H1 (cell line): ENCODE measurements at regions not wholly inside any gene's neighbourhood (a gene's known extent, or its start where the extent isn't known, plus 50 kb on each side); places are given as distances from the start of the nearest gene placed in this dataset.

Experiments used
- CTCF ChIA-PET: fragments of 300-600 bp; sonication (Branson Sonifier 250); formaldehyde crosslinking; loops from one replicate; lab custom pipeline; 2021; ENCODE audit not compliant: partially characterized antibody; lab: Charles Lee
- POLR2A ChIA-PET: fragments of 300-600 bp; sonication (Branson Sonifier 250); formaldehyde crosslinking; loops from one replicate; lab custom pipeline; 2021; ENCODE audit warnings: inconsistent platforms; ENCODE audit not compliant: partially characterized antibody; lab: Charles Lee
- DNase-seq, 2 experiments: peaks; one replicate each; pipeline versions ENCODE4 v3.0.0 to v3.0.0-alpha.2; 2010 to 2022; ENCODE audit warnings: low spot score in 2 of 2, low read depth in 1 of 2, mixed read lengths in 1 of 2
- FAIRE-seq: peaks from 2 replicates; lab custom pipeline; 2011; peaks lifted over from hg19 to GRCh38; lab: Jason Lieb, UNC
- H2AFZ ChIP-seq: 2 replicates; pipeline ENCODE4 v1.8.1; 2012; ENCODE audit warnings: low read length, inconsistent platforms
- H2AK5ac ChIP-seq: 2 replicates; pipeline ENCODE4 v1.6.1; 2013; ENCODE audit warnings: low read depth, low read length
- H2BK120ac ChIP-seq: replicated peaks from 2 replicates; pipeline ENCODE3; 2013; ENCODE audit warnings: low read depth, low read length, inconsistent platforms
- H2BK12ac ChIP-seq: 2 replicates; pipeline ENCODE4 v1.6.1; 2013; ENCODE audit warnings: low read depth, low read length
- H2BK15ac ChIP-seq: 2 replicates; pipeline ENCODE4 v1.6.1; 2013; ENCODE audit warnings: low read length
- H2BK20ac ChIP-seq: 2 replicates; pipeline ENCODE4 v1.6.1; 2013; ENCODE audit warnings: low read length
- H2BK5ac ChIP-seq: 2 replicates; pipeline ENCODE4 v1.6.1; 2013; ENCODE audit warnings: low read depth, low read length
- H3K14ac ChIP-seq: 2 replicates; pipeline ENCODE4 v1.6.1; 2013; ENCODE audit warnings: inconsistent platforms; ENCODE audit not compliant: insufficient read length
- H3K18ac ChIP-seq: 2 replicates; pipeline ENCODE4 v1.6.1; 2013; ENCODE audit warnings: low read length; ENCODE audit errors: extremely low read depth
- H3K23ac ChIP-seq: 2 replicates; pipeline ENCODE4 v1.6.1; 2013; ENCODE audit warnings: inconsistent platforms; ENCODE audit not compliant: insufficient read length
- H3K23me2 ChIP-seq: 2 replicates; pipeline ENCODE4 v1.6.1; 2013; ENCODE audit warnings: low read depth, low read length
- H3K27ac ChIP-seq: 2 replicates; pipeline ENCODE4 v1.6.1; 2011; ENCODE audit warnings: low read depth, low read length, inconsistent platforms
- H3K27me3 ChIP-seq, 4 experiments: replicated peaks in 1 of 4; 1 replicate in 1 of 4; 2 replicates in 3 of 4; pipeline versions ENCODE4 v1.6.1 to v1.8.1; 2011 to 2013; ENCODE audit warnings: low read length in 3 of 4, mild to moderate bottlenecking in 3 of 4, inconsistent platforms in 2 of 4, mixed read lengths in 2 of 4, moderate library complexity in 1 of 4; ENCODE audit not compliant: control insufficient read depth in 3 of 4, insufficient read depth in 3 of 4; ENCODE audit errors: extremely low read depth in 1 of 4
- H3K36me3 ChIP-seq, 4 experiments: 2 replicates each; pipeline versions ENCODE4 v1.6.1 to v1.8.1; 2011 to 2013; ENCODE audit warnings: mild to moderate bottlenecking in 4 of 4, low read length in 3 of 4, moderate library complexity in 2 of 4, control low read depth in 1 of 4, inconsistent platforms in 1 of 4; ENCODE audit not compliant: insufficient read depth in 4 of 4, control insufficient read depth in 2 of 4
- H3K4ac ChIP-seq: replicated peaks from 2 replicates; pipeline ENCODE3; 2013; ENCODE audit warnings: low read length, low read depth, mixed read lengths, inconsistent platforms; ENCODE audit not compliant: insufficient read length
- H3K4me1 ChIP-seq, 4 experiments: replicated peaks in 1 of 4; 1 replicate in 1 of 4; 2 replicates in 3 of 4; pipeline versions ENCODE4 v1.6.1 to v1.8.1; 2011 to 2013; ENCODE audit warnings: low read length in 3 of 4, inconsistent platforms in 2 of 4, mixed read lengths in 1 of 4; ENCODE audit not compliant: insufficient read depth in 4 of 4, control insufficient read depth in 3 of 4
- H3K4me2 ChIP-seq, 2 experiments: 2 replicates each; pipeline versions ENCODE4 v1.6.1 to v1.8.1; 2011 to 2013; ENCODE audit warnings: low read depth in 2 of 2, low read length in 2 of 2, control low read depth in 1 of 2, inconsistent platforms in 1 of 2, mild to moderate bottlenecking in 1 of 2; ENCODE audit not compliant: insufficient read depth in 1 of 2
- H3K4me3 ChIP-seq, 4 experiments: fragments of 200-600, 300-600 bp in 1 of 4; sonication (generic), shearing (Covaris generic), sonication (Bioruptor Twin) in 1 of 4; 2 replicates each; pipeline versions ENCODE4 v1.5.1 to v1.8.1; 2011 to 2016; ENCODE audit warnings: low read length in 4 of 4, low read depth in 3 of 4, control low read depth in 2 of 4, inconsistent platforms in 2 of 4, mild to moderate bottlenecking in 2 of 4, mixed read lengths in 1 of 4, moderate library complexity in 1 of 4; ENCODE audit not compliant: insufficient read depth in 2 of 4; ENCODE audit errors: extremely low read depth in 1 of 4
- H3K56ac ChIP-seq: replicated peaks from 2 replicates; pipeline ENCODE3; 2013; ENCODE audit warnings: low read depth, mild to moderate bottlenecking, mixed read lengths, low read length, inconsistent platforms; ENCODE audit not compliant: insufficient read length
- H3K79me1 ChIP-seq: 2 replicates; pipeline ENCODE4 v1.6.1; 2013; ENCODE audit warnings: low read depth, low read length, control low read depth
- H3K79me2 ChIP-seq, 2 experiments: 2 replicates each; pipeline versions ENCODE4 v1.6.1 to v1.8.1; 2012 to 2013; ENCODE audit warnings: low read length in 2 of 2, mild to moderate bottlenecking in 2 of 2, inconsistent platforms in 1 of 2; ENCODE audit not compliant: insufficient read depth in 2 of 2, control insufficient read depth in 1 of 2
- H3K9ac ChIP-seq, 4 experiments: replicated peaks in 1 of 4; 1 replicate in 1 of 4; 2 replicates in 3 of 4; pipeline versions ENCODE4 v1.6.1 to v1.8.1; 2011 to 2013; ENCODE audit warnings: low read depth in 3 of 4, low read length in 3 of 4, control low read depth in 2 of 4, mild to moderate bottlenecking in 2 of 4, moderate library complexity in 2 of 4, inconsistent platforms in 1 of 4; ENCODE audit errors: extremely low read depth in 1 of 4
- H3K9me3 ChIP-seq, 2 experiments: 2 replicates each; pipeline versions ENCODE4 v1.6.1 to v1.8.1; 2012 to 2013; ENCODE audit warnings: mild to moderate bottlenecking in 2 of 2, moderate library complexity in 2 of 2, control low read depth in 1 of 2, inconsistent platforms in 1 of 2, low read depth in 1 of 2, low read length in 1 of 2, mixed read lengths in 1 of 2; ENCODE audit not compliant: insufficient read depth in 2 of 2
- H4K20me1 ChIP-seq, 2 experiments: replicated peaks in 1 of 2; 2 replicates each; pipeline versions ENCODE3 to v1.8.1; 2011 to 2013; ENCODE audit warnings: inconsistent platforms in 2 of 2, low read length in 2 of 2, mild to moderate bottlenecking in 1 of 2; ENCODE audit not compliant: insufficient read depth in 2 of 2, control insufficient read depth in 1 of 2
- H4K5ac ChIP-seq: 2 replicates; pipeline ENCODE4 v1.6.1; 2013; ENCODE audit warnings: low read length, low read depth, mixed read lengths, inconsistent platforms; ENCODE audit not compliant: insufficient read length
- H4K8ac ChIP-seq: 2 replicates; pipeline ENCODE4 v1.8.0; 2013; ENCODE audit warnings: mild to moderate bottlenecking, moderate library complexity, low read length, inconsistent platforms; ENCODE audit not compliant: insufficient read depth; ENCODE audit errors: extremely low read depth
- H4K91ac ChIP-seq: replicated peaks from 2 replicates; pipeline ENCODE3; 2013; ENCODE audit warnings: low read length, mixed read lengths, inconsistent platforms; ENCODE audit not compliant: insufficient read length
- ASH2L ChIP-seq: fragments of 200-600, 300-600 bp; sonication (generic); IDR thresholded peaks from one replicate; pipeline ENCODE4 v1.7.1; 2017; ENCODE audit warnings: low read length
- SAP30 ChIP-seq: fragments of 300-600 bp; sonication (generic); IDR thresholded peaks from 2 replicates; pipeline ENCODE4 v1.7.1; 2012; ENCODE audit warnings: low read length, moderate library complexity, mild to moderate bottlenecking, inconsistent platforms; ENCODE audit not compliant: insufficient read depth, insufficient replicate concordance
- SP4 ChIP-seq: IDR thresholded peaks from 2 replicates; pipeline ENCODE4 v1.6.1; 2012; ENCODE audit warnings: low read length, inconsistent platforms
- TAF1 ChIP-seq: IDR thresholded peaks from 2 replicates; pipeline ENCODE4 v1.6.1; 2011; ENCODE audit warnings: mild to moderate bottlenecking, low read depth, low read length
- WGBS, 2 experiments: shearing (Covaris generic) in 1 of 2; methylation state at CpG; one replicate each; pipeline versions ENCODE4 v1.1.6 to v1.1.7; 2013 to 2015; ENCODE audit warnings: low lambda C conversion rate in 2 of 2, mixed read lengths in 2 of 2, inconsistent platforms in 1 of 2, low coverage in 1 of 2, missing lambda C conversion rate in 1 of 2; ENCODE audit not compliant: insufficient replicate concordance in 2 of 2, insufficient coverage in 1 of 2, insufficient read length in 1 of 2; ENCODE audit errors: extremely low coverage in 1 of 2, missing lambda C conversion rate in 1 of 2; 5-methylcytosine and 5-hydroxymethylcytosine counted together
- TF ChIP-seq, protein P1 (sequence below): IDR thresholded peaks from 2 replicates; pipeline ENCODE4 v1.6.1; 2011; ENCODE audit warnings: low read length, improper control_type of control experiment

GRCh38 chr1:188367661-188368060 lies 1538.9 kb downstream of the PLA2G4A start:
- no peak overlapping the region for H2AFZ ChIP-seq
- no peak overlapping the region for H3K4me3 ChIP-seq
- no peaks in the 10 kb centered on the region for H3K23me2 ChIP-seq
- WGBS, 2 experiments = 83% methylated on average over 2 of the region's 2 CpGs; no CpG with 5 or more reads in 1 of the 2 experiments
- H3K36me3 ChIP-seq = no peaks in the 10 kb centered on the region
- no peak overlapping the region for H4K91ac ChIP-seq
- H3K9ac ChIP-seq = no peak overlapping the region
- no peak overlapping the region for H3K27ac ChIP-seq
- no peak overlapping the region for H3K4me2 ChIP-seq
- CTCF ChIA-PET = interaction anchor here (0.5 to 1.1 kb wide), 2 partner anchors 17 to 604 kb away, joined by 3 to 4 read pairs; no protein-coding TSS in a partner anchor
- no peak for TF ChIP-seq SAP30
- TF ChIP-seq, protein P1, sequence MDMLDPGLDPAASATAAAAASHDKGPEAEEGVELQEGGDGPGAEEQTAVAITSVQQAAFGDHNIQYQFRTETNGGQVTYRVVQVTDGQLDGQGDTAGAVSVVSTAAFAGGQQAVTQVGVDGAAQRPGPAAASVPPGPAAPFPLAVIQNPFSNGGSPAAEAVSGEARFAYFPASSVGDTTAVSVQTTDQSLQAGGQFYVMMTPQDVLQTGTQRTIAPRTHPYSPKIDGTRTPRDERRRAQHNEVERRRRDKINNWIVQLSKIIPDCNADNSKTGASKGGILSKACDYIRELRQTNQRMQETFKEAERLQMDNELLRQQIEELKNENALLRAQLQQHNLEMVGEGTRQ = no peak
- TF ChIP-seq TAF1 = no peak
- no peak for TF ChIP-seq SP4
- no peak for TF ChIP-seq ASH2L
- TF ChIP-seq, all 59 proteins: peak for 0
- H4K5ac ChIP-seq = no peak overlapping the region
- H3K23ac ChIP-seq = no peak overlapping the region
- POLR2A ChIA-PET = no interaction called here
- H3K9me3 ChIP-seq = no peaks in the 10 kb centered on the region
- H2BK20ac ChIP-seq = no peak overlapping the region
- no peak overlapping the region for H2BK15ac ChIP-seq
- H3K27me3 ChIP-seq = no peaks in the 10 kb centered on the region
- H3K4me1 ChIP-seq = peaks cover 0 to 4% (median 1%) of the 10 kb centered on the region in 4 experiments; a peak in 3 of 7 replicates
- DNase-seq = no peak
- no peak overlapping the region for H2BK5ac ChIP-seq
- H3K79me1 ChIP-seq = no peaks in the 10 kb centered on the region
- no peak overlapping the region for H3K56ac ChIP-seq
- H4K8ac ChIP-seq = no peak overlapping the region
- no peak overlapping the region for H3K4ac ChIP-seq
- no peak overlapping the region for H2AK5ac ChIP-seq
- H2BK120ac ChIP-seq = no peak overlapping the region
- no peak for FAIRE-seq
- no peak overlapping the region for H2BK12ac ChIP-seq
- no peak overlapping the region for H3K18ac ChIP-seq
- H4K20me1 ChIP-seq = no peaks in the 10 kb centered on the region
- H3K14ac ChIP-seq = no peak overlapping the region
- H3K79me2 ChIP-seq = no peaks in the 10 kb centered on the region
